Panc1 (cell line): ENCODE measurements at regions not wholly inside any gene's neighbourhood (a gene's known extent, or its start where the extent isn't known, plus 50 kb on each side); places are given as distances from the start of the nearest gene placed in this dataset.

Experiments
- ATAC-seq: fragments of 200-7000 bp; cut with Tn5 transposase; 2 replicates; pipeline ENCODE4 v1.9.1; 2020; ENCODE audit warnings: mild to moderate bottlenecking, moderate library complexity
- BruUV-seq: library from RNA; stranded (reverse); fragments of 400-500 nt; replicated peaks from 2 replicates; lab custom pipeline; 2021; lab: Mats Ljungman, UMichigan
- CTCF ChIA-PET: fragments of 300-600 bp; sonication (Branson Sonifier 250); formaldehyde crosslinking; loops from one replicate; lab custom pipeline; 2022; ENCODE audit warnings: antibody characterized with exemption; lab: Charles Lee
- POLR2A ChIA-PET: fragments of 300-600 bp; sonication (Branson Sonifier 250); formaldehyde crosslinking; loops from one replicate; lab custom pipeline; 2022; ENCODE audit warnings: antibody characterized with exemption; lab: Charles Lee
- DNase-seq: peaks from one replicate; pipeline ENCODE4 v3.0.0-alpha.2; 2010; ENCODE audit warnings: low read depth, low spot score
- H3K27ac ChIP-seq: 2 replicates; pipeline ENCODE4 v1.5.1; 2011; ENCODE audit warnings: mild to moderate bottlenecking, low read length, inconsistent platforms
- H3K27me3 ChIP-seq: fragments of 200-500 bp; sonication (Bioruptor generic); 2 replicates; pipeline ENCODE4 v1.6.0; 2014; ENCODE audit warnings: low read length, inconsistent platforms; ENCODE audit not compliant: control insufficient read depth, insufficient read depth
- H3K36me3 ChIP-seq: fragments of 200-500 bp; sonication (Bioruptor generic); 2 replicates; pipeline ENCODE4 v1.5.1; 2014; ENCODE audit warnings: inconsistent platforms, mild to moderate bottlenecking, low read length, moderate library complexity; ENCODE audit not compliant: control insufficient read depth, insufficient read depth
- H3K4me1 ChIP-seq: 2 replicates; pipeline ENCODE4 v1.5.1; 2011; ENCODE audit warnings: inconsistent platforms, mild to moderate bottlenecking, low read length, moderate library complexity; ENCODE audit not compliant: control insufficient read depth, insufficient read depth
- H3K4me3 ChIP-seq, 2 experiments: 2 replicates each; pipeline ENCODE4 v1.5.1; 2011 to 2012; ENCODE audit warnings: low read depth in 2 of 2, low read length in 2 of 2, mild to moderate bottlenecking in 2 of 2, inconsistent platforms in 1 of 2, moderate library complexity in 1 of 2
- H3K9me3 ChIP-seq: fragments of 200-500 bp; sonication (Bioruptor generic); 2 replicates; pipeline ENCODE4 v1.5.1; 2014; ENCODE audit warnings: low read depth, mild to moderate bottlenecking, inconsistent platforms, low read length, moderate library complexity; ENCODE audit not compliant: control insufficient read depth, insufficient read depth
- CTCF ChIP-seq: fragments of 450-650 bp; IDR thresholded peaks from 2 replicates; pipeline ENCODE4 v1.5.1; 2017; ENCODE audit warnings: mild to moderate bottlenecking
- POLR2AphosphoS5 ChIP-seq: IDR thresholded peaks from 2 replicates; pipeline ENCODE4 v1.6.1; 2012; ENCODE audit warnings: mild to moderate bottlenecking, low read depth, low read length, moderate library complexity
- SIN3A ChIP-seq: IDR thresholded peaks from 2 replicates; pipeline ENCODE4 v1.6.1; 2012; ENCODE audit warnings: low read depth, mild to moderate bottlenecking, low read length, moderate library complexity, borderline replicate concordance; ENCODE audit not compliant: insufficient read depth
- TCF7L2 ChIP-seq: IDR thresholded peaks from 2 replicates; pipeline ENCODE4 v1.6.1; 2011; ENCODE audit warnings: mild to moderate bottlenecking, low read depth, low read length, inconsistent platforms
- in situ Hi-C: cut with HindIII; loops from 2 replicates; pipeline ENCODE4 v1.10.0; 2016; ENCODE audit warnings: low sequenced_read_pairs, low pct_unique_long_range_greater_than_20kb
- intact Hi-C: fragments of 100-400 bp; cut with micrococcal nuclease; formaldehyde crosslinking; loops from one replicate; pipeline ENCODE4 v1.10.0; 2022; ENCODE audit not compliant: unreplicated experiment
- TF ChIP-seq, protein P1 (sequence below), 2 experiments: IDR thresholded peaks; 2 replicates each; pipeline ENCODE4 v1.6.1; 2011 to 2012; ENCODE audit warnings: low read depth in 2 of 2, control low read depth in 1 of 2, low read length in 1 of 2, mild to moderate bottlenecking in 1 of 2, moderate library complexity in 1 of 2; ENCODE audit not compliant: insufficient read depth in 1 of 2

DNA sequence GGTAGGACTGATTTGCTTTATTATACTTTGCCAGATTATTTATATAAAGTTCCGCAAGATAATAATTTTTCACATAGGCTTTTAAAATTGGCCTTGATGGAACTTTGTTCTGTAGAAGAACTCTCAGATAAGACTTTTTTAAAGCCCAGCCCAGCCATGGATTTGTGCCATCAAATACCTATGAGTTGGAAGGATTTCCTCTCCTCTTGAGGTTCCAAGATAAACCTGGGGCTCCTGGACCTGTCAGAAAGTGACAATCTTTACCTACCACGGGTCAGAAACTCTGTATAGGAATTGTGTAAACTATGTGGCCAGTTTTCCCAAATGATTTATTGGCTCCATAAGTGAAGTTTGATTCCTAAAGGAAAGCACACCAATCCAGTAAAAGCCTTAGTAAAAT is 271.9 kb upstream of the GRID2 start:
- TF ChIP-seq CTCF = no peak
- TF ChIP-seq SIN3A = no peak
- TF ChIP-seq, protein P1, sequence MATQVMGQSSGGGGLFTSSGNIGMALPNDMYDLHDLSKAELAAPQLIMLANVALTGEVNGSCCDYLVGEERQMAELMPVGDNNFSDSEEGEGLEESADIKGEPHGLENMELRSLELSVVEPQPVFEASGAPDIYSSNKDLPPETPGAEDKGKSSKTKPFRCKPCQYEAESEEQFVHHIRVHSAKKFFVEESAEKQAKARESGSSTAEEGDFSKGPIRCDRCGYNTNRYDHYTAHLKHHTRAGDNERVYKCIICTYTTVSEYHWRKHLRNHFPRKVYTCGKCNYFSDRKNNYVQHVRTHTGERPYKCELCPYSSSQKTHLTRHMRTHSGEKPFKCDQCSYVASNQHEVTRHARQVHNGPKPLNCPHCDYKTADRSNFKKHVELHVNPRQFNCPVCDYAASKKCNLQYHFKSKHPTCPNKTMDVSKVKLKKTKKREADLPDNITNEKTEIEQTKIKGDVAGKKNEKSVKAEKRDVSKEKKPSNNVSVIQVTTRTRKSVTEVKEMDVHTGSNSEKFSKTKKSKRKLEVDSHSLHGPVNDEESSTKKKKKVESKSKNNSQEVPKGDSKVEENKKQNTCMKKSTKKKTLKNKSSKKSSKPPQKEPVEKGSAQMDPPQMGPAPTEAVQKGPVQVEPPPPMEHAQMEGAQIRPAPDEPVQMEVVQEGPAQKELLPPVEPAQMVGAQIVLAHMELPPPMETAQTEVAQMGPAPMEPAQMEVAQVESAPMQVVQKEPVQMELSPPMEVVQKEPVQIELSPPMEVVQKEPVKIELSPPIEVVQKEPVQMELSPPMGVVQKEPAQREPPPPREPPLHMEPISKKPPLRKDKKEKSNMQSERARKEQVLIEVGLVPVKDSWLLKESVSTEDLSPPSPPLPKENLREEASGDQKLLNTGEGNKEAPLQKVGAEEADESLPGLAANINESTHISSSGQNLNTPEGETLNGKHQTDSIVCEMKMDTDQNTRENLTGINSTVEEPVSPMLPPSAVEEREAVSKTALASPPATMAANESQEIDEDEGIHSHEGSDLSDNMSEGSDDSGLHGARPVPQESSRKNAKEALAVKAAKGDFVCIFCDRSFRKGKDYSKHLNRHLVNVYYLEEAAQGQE (IDR thresholded peaks at IDR 0.05; ENCODE audit: insufficient read depth in 1 of 2, low read depth in 2 of 2, low read length in 1 of 2) = no peak
- TF ChIP-seq POLR2AphosphoS5 = no peak
- TF ChIP-seq TCF7L2 = no peak
- in situ Hi-C loops (no loop called here), intact Hi-C loops (no loop called here)
- Histone ChIP-seq H3K27ac (no peak overlapping the region), H3K36me3 (no peaks in the 10 kb centered on the region), H3K4me3 (no peak overlapping the region), H3K4me1 (no peaks in the 10 kb centered on the region), H3K27me3 (no peaks in the 10 kb centered on the region), H3K9me3 (no peaks in the 10 kb centered on the region)
- DNase-seq (no peak), ATAC-seq (no peak)
- BruUV-seq = no TSS peak
- ChIA-PET CTCF (no interaction called here), POLR2A (no interaction called here)

DNA sequence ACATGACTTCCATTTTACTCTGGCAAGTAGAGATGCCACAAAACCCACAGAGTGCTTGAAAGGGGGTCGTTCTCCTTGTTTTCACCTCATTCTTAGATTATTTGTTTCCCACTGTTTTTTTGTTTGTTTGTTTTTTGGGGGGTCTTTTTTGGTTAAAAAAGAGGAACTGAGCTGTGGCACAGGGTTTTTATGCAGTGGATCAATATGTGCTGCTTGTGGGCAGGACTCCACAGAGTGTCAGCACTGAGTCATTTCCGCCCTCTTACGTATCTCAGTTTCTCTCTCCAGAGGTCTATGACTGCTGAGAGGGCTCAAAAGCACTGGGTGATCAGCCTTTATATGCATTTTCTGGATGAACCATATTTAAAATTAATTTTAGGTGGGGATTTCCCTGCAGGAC is 268.1 kb upstream of the GRID2 start:
- in situ Hi-C loops (no loop called here), intact Hi-C loops (no loop called here)
- H3K27me3 ChIP-seq = no peaks in the 10 kb centered on the region
- no peak for DNase-seq
- no peak overlapping the region for H3K27ac ChIP-seq
- no peak overlapping the region for H3K4me3 ChIP-seq
- TF ChIP-seq SIN3A = no peak
- no peak for TF ChIP-seq POLR2AphosphoS5
- TF ChIP-seq TCF7L2 = no peak
- TF ChIP-seq, protein P1 (IDR thresholded peaks at IDR 0.05; ENCODE audit: insufficient read depth in 1 of 2, low read depth in 2 of 2, low read length in 1 of 2) = no peak
- TF ChIP-seq CTCF = no peak
- CTCF ChIA-PET = no interaction called here
- H3K36me3 ChIP-seq = no peaks in the 10 kb centered on the region
- ATAC-seq = no peak
- POLR2A ChIA-PET = no interaction called here
- H3K4me1 ChIP-seq = no peaks in the 10 kb centered on the region
- no TSS peak for BruUV-seq
- H3K9me3 ChIP-seq = no peaks in the 10 kb centered on the region
